ENCODE measurements at regions not wholly inside any gene's neighbourhood (a gene's known extent, or its start where the extent isn't known, plus 50 kb on each side); places are given as distances from the start of the nearest gene placed in this dataset.

DNA sequence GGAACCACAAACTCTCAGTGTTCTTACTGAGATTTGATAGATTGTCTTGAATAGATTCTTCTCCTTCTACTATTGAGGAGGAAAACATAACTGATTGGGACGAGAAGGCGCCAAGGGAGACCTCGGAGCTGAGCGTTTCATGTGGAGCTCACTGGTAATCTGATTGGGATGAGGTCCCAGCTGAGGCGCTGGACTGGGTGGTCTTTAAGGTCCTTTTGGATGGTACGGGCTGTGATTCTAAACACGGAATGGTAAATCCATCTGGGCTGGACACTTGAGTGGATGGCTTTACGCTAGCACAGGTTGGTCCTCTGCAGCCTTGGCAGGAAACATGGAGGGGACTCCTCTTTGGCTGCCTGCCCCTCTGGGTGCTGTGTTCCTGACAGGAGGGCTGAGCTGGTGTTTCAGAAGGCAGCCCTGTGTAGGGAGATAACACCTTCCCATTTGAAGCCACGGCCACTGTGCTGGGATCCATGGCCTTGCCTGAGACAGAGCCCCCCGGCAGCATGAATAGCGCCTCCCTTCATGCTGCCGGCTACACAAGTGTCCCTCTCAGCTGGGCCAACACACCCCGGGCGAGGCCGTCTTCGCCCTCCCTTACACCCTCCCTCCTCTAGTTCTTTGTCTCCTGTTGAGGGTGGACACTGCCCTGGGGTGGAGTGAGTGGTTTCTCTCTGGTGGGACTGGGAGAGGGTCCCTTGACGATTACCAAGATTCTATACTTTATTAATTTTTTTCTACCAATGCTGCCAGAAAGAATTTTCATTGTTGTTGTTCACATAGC is 203.2 kb upstream of the SHH start:
- TF ChIP-seq, protein P1, sequence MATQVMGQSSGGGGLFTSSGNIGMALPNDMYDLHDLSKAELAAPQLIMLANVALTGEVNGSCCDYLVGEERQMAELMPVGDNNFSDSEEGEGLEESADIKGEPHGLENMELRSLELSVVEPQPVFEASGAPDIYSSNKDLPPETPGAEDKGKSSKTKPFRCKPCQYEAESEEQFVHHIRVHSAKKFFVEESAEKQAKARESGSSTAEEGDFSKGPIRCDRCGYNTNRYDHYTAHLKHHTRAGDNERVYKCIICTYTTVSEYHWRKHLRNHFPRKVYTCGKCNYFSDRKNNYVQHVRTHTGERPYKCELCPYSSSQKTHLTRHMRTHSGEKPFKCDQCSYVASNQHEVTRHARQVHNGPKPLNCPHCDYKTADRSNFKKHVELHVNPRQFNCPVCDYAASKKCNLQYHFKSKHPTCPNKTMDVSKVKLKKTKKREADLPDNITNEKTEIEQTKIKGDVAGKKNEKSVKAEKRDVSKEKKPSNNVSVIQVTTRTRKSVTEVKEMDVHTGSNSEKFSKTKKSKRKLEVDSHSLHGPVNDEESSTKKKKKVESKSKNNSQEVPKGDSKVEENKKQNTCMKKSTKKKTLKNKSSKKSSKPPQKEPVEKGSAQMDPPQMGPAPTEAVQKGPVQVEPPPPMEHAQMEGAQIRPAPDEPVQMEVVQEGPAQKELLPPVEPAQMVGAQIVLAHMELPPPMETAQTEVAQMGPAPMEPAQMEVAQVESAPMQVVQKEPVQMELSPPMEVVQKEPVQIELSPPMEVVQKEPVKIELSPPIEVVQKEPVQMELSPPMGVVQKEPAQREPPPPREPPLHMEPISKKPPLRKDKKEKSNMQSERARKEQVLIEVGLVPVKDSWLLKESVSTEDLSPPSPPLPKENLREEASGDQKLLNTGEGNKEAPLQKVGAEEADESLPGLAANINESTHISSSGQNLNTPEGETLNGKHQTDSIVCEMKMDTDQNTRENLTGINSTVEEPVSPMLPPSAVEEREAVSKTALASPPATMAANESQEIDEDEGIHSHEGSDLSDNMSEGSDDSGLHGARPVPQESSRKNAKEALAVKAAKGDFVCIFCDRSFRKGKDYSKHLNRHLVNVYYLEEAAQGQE (IDR thresholded peaks at IDR 0.05; ENCODE audit: unreplicated experiment): no peak
- TF ChIP-seq, protein P2, sequence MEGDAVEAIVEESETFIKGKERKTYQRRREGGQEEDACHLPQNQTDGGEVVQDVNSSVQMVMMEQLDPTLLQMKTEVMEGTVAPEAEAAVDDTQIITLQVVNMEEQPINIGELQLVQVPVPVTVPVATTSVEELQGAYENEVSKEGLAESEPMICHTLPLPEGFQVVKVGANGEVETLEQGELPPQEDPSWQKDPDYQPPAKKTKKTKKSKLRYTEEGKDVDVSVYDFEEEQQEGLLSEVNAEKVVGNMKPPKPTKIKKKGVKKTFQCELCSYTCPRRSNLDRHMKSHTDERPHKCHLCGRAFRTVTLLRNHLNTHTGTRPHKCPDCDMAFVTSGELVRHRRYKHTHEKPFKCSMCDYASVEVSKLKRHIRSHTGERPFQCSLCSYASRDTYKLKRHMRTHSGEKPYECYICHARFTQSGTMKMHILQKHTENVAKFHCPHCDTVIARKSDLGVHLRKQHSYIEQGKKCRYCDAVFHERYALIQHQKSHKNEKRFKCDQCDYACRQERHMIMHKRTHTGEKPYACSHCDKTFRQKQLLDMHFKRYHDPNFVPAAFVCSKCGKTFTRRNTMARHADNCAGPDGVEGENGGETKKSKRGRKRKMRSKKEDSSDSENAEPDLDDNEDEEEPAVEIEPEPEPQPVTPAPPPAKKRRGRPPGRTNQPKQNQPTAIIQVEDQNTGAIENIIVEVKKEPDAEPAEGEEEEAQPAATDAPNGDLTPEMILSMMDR (conservative IDR thresholded peaks at IDR 0.05; ENCODE audit: low read depth in 2 of 2): no peak
- TF ChIP-seq POLR2AphosphoS5 (IDR thresholded peaks at IDR 0.05; ENCODE audit: low read depth) (no peak), CREB1 (CRISPR knock-in tag; IDR thresholded peaks at IDR 0.05; ENCODE audit: low read depth) (no peak), ZNF331 (CRISPR knock-in tag; IDR thresholded peaks at IDR 0.05; ENCODE audit: low read depth) (no peak), EZH2 (IDR thresholded peaks at IDR 0.05; ENCODE audit: low read depth, unreplicated experiment) (no peak), JUNB (IDR thresholded peaks at IDR 0.05; ENCODE audit: unreplicated experiment) (no peak), EZH2phosphoT487 (IDR thresholded peaks at IDR 0.05; ENCODE audit: unreplicated experiment) (no peak), STAT1 (IDR thresholded peaks at IDR 0.05; ENCODE audit: unreplicated experiment) (no peak), ZNF114 (CRISPR knock-in tag; IDR thresholded peaks at IDR 0.05) (no peak), NANOG (IDR thresholded peaks at IDR 0.05; ENCODE audit: borderline replicate concordance) (no peak)
- TF ChIP-seq, protein P3, sequence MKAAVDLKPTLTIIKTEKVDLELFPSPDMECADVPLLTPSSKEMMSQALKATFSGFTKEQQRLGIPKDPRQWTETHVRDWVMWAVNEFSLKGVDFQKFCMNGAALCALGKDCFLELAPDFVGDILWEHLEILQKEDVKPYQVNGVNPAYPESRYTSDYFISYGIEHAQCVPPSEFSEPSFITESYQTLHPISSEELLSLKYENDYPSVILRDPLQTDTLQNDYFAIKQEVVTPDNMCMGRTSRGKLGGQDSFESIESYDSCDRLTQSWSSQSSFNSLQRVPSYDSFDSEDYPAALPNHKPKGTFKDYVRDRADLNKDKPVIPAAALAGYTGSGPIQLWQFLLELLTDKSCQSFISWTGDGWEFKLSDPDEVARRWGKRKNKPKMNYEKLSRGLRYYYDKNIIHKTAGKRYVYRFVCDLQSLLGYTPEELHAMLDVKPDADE (IDR thresholded peaks at IDR 0.05): no peak

Data from GM23338 (cell line).